ENCODE measurements at regions not wholly inside any gene's neighbourhood (a gene's known extent, or its start where the extent isn't known, plus 50 kb on each side); places are given as distances from the start of the nearest gene placed in this dataset.
"Not testable (repeated sequence)": the region's sequence is repeated elsewhere in the genome, so short reads cannot be mapped to it uniquely, and the experiment has no call there.

DNA sequence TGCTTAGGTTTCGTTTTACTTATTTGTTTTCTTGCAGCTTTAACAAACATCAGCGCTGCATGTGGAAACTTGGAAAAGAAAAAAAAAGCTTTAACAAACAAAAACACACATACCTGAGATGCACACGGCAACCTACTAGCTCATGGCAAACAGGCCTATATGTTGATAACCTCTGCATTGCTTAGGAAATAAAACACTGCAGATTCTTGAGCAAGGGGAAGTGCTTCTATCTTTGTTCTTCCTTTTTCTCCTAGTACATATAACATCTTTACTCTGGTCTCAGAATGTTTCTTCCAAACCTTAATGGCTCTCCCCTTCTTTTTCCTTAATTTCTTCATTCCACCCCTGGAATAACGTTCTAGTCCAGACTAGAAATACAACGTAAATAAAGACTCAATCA lies 142.9 kb upstream of the NBPF9 start:
- DNase-seq (ENCODE audit: low spot score in 2 of 2); intact Hi-C loops (cut with DNase I; ENCODE audit: low total_unique reads); H3K4me3 ChIP-seq (ENCODE audit: low read depth, poor library complexity, severe bottlenecking): not testable (repeated sequence)
- WGBS, 2 donors = no CpG with 5 or more reads among the region's 5 CpGs

DNA sequence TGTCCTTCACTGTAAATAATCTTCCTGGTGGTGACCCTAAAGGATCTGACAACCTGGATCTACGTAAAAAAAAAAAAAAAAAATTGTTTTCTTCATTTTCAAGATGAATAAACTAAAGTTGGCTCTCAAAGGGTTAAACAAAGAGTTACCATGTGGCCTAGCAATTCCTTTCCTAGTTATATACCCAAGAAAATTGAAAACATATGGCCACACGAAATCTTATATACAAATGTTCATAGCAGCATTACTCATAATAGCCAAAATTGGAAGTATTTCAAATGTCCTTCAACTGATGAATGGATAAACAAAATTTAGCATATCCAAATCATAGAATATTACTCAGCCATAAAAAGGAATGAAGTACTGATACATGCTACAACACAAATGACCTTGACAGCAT lies 145.3 kb upstream of the NBPF9 start:
- WGBS, 2 donors = 100% methylated on average over 1 of the region's 2 CpGs; no CpG with 5 or more reads in 1 of the 2 donors
- DNase-seq (ENCODE audit: low spot score in 2 of 2); intact Hi-C loops (cut with DNase I; ENCODE audit: low total_unique reads); H3K4me3 ChIP-seq (ENCODE audit: low read depth, poor library complexity, severe bottlenecking): not testable (repeated sequence)

DNA sequence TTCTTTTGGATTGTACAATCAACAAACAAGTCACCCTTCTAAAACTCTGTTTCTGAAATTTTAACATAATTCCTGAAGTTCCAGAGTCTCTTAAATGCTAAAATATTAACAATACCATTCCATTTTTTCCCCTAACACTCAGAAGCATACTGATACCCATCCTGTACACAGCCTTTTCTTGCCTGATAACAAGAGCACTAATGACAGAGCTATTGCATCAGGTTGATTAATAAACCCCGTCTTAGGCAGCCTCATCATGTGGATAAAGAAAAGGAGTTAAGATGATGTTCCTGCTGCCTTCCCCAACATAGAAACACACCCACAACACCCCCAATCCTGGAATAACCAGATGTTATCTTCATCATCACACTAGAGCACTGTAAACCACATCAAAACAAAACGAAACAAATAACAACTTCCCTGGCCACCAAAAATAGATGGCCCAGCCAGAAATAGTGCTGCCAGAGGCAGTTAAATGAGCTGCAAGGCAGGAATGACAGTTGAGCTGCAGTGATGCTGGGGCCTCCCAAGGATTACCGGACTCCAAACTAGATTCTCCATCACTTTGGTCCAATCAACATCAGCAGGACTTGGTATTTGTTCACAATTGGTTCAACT lies 146.6 kb upstream of the NBPF9 start:
- DNase-seq (ENCODE audit: low spot score in 2 of 2); H3K4me3 ChIP-seq (ENCODE audit: low read depth, poor library complexity, severe bottlenecking); intact Hi-C loops (cut with DNase I; ENCODE audit: low total_unique reads): not testable (repeated sequence)
- WGBS, 2 donors = no CpG with 5 or more reads among the region's 3 CpGs

DNA sequence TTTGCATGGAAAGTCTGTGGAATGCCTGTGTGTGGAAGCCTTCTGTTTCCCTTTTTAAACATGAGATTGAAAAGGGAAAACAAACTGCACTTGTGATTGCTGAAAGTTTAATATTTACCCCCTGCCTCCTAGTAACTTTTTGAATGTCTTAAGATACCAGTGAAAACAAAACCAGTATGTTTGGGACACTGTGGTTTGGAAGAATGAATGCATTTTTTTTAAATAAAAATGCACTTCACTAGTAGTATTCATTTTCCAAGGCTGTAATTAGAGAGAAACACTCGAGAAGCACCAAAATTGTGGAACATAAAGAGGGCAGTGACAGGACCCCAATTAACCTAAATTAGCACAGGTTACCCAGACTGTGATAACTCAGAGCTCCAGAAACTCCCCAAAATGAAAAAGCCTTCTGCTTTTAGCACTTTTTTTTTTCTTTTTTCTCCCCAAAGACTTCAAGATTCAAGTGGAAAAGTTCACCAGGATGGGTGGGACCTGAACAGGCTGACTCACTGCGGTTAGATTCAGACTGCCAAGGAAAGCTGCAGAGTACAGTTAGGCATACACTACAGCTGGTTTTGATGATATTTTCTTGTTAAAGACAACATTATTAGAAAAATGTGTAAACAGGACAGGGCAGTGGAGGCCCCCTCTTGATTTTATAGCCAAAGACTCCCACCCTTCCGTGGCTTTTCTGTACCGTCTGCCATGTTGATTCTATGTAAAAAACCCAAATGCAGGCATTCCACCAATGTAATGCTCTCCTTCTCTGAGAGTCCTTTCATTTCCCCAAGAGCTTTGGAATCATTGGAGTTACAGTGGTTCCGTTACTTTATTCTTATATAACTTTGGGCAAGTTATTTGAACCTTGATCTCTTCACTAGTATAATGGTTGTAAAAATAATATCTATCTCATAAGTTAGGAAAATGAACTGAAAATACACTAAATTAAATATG lies 151.8 kb upstream of the NBPF9 start:
- intact Hi-C loops (cut with DNase I; ENCODE audit: low total_unique reads); H3K4me3 ChIP-seq (ENCODE audit: low read depth, poor library complexity, severe bottlenecking); DNase-seq (ENCODE audit: low spot score in 2 of 2): not testable (repeated sequence)
- 30 to 50% methylated on average over 1 of the region's 5 CpGs for WGBS, 2 donors

DNA sequence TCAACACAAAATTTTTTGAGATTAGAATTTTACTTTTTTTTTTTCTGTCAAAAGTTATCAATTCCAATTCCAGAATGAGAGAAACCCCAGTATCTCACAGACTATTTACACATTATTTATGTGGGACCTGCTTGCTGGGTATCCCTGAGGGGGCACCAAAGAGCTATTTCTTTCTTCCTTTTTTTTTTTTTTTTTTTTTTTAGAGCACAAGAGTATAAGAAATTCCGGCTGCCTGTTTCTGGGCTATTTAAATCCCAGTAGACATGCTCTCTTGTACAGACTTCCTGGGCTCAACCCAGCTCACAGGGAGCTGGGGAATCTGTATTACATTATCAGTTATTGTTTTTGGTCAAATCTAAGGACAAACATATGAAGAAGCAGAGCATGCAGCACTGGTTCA lies 156.9 kb upstream of the NBPF9 start:
- DNase-seq (ENCODE audit: low spot score in 2 of 2); H3K4me3 ChIP-seq (ENCODE audit: low read depth, poor library complexity, severe bottlenecking); intact Hi-C loops (cut with DNase I; ENCODE audit: low total_unique reads): not testable (repeated sequence)
- 30 to 54% methylated on average over 1 of the region's 1 CpG for WGBS, 2 donors

DNA sequence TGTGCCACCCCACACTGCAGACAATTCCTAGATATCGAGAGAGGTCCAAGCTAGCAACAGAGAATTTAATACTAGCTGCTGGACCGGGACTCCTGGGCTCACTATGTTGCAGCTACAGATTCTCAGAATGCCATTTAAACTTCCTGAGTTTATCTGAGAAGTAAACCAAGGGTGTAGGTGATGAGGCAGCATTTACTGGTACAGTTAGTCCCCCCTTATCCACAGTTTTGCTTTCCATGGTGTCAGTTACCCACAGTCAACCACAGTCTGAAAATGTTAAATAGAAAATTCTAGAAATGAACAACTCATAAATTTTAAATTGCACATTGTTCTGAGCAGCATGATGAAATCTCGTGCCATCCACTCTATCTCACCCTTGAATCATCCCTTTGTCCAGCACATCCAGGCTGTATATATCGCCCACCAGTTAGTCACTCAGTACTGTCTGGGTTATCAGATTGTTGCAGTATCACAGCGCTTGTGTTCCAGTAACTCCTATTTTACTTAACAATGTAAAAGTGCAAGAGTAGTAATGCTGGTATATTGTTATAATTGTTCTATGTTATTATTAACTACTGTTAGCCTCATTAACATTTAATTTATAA lies 157.5 kb upstream of the NBPF9 start:
- H3K4me3 ChIP-seq (ENCODE audit: low read depth, poor library complexity, severe bottlenecking); intact Hi-C loops (cut with DNase I; ENCODE audit: low total_unique reads); DNase-seq (ENCODE audit: low spot score in 2 of 2): not testable (repeated sequence)
- WGBS, 2 donors = 52 to 56% methylated on average over 2 of the region's 5 CpGs

DNA sequence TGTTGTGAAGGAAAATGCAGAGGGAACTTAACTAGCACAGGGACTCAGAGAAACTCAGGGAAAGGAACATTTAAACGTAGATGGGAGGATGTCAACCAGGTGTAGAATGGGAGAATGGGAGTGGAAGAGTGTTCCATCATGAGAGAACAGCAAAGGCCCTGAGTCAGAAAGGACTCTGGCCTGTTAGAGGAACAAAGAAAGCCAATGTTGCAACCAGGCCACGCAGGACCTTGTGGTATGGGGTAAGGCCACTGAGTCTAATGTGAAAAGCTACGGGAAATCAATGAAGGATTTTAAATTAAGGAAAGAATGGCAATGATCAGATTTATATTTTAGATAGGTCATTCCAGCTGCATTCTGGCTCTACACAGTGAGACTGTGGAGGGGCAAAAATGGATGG lies 163.9 kb upstream of the NBPF9 start:
- DNase-seq (ENCODE audit: low spot score in 2 of 2); H3K4me3 ChIP-seq (ENCODE audit: low read depth, poor library complexity, severe bottlenecking); intact Hi-C loops (cut with DNase I; ENCODE audit: low total_unique reads): not testable (repeated sequence)
- WGBS, 2 donors = no CpG with 5 or more reads among the region's 3 CpGs

DNA sequence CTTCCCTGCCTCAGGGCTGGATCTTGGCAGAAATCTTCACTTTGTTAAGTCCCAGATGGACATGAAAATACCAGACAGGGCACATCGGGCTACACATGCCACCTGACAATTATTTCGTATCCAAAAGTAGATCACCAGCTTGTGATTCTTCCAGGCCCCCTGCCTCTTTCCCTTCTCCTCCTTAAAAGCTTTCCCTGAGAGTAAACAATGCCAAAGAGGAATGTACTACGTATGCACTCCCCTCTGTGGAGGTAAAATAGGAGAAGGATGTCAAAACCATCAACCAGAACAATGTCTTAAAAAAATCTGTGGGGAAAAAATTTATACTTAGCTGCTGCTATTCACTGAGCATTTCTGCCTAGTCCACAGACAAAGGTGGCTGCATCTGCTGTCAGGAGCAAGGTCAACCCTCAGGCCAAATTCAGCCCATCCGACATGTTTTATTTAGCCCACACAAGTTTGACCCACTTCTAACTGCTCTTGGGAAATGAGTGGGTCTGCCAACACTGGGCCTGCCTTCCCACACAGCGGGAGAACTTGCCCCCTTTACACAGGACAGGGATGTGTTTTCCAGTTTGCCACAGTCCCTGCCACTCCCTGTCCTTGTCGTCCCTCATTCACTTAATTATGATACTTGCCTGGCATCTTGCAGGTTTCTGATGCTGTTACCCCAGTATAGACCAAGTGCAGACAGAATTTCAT lies 165.8 kb upstream of the NBPF9 start:
- WGBS, 2 donors = no CpG with 5 or more reads among the region's 6 CpGs
- intact Hi-C loops (cut with DNase I; ENCODE audit: low total_unique reads); DNase-seq (ENCODE audit: low spot score in 2 of 2); H3K4me3 ChIP-seq (ENCODE audit: low read depth, poor library complexity, severe bottlenecking): not testable (repeated sequence)

DNA sequence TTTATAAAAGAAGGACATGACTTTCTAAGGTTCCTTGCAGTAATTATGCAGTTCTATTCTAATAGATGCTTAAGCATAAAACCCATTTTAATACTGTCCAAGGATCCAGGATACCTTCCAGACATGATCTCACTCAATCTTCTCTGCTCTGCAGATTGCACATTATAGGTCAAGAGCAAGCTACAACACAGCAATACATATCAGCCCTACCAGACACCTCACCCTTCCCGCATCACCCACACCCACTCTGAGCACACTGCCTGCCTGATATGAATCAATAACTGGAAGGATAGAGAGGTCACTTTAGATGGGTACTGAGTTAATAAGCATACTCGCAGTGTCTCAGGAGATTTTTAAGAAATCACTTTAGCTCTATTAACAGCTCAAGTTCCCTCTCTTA lies 166.5 kb upstream of the NBPF9 start:
- no CpG with 5 or more reads among the region's 2 CpGs for WGBS, 2 donors
- H3K4me3 ChIP-seq (ENCODE audit: low read depth, poor library complexity, severe bottlenecking); intact Hi-C loops (cut with DNase I; ENCODE audit: low total_unique reads); DNase-seq (ENCODE audit: low spot score in 2 of 2): not testable (repeated sequence)

DNA sequence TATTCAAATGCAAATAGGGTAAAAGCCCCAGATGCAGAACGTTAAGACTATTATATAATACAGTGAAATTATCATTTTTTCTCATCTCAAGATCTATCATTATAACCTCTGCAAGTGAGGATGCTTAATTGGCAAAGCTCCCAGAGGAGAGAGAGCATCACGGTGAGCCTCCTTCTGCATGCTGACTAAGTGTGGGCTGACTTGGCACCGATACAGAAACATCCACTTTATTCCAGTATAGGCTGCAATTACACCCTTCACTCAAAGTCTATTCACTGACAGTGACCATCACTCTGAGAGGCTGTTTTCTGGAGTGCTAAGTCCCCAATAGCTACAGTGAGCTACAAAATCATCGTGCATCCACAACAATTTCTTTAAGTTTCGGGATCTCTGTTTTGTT lies 171.1 kb upstream of the NBPF9 start:
- H3K4me3 ChIP-seq (ENCODE audit: low read depth, poor library complexity, severe bottlenecking); DNase-seq (ENCODE audit: low spot score in 2 of 2); intact Hi-C loops (cut with DNase I; ENCODE audit: low total_unique reads): not testable (repeated sequence)
- 90 to 94% methylated on average over 2 of the region's 5 CpGs for WGBS, 2 donors

DNA sequence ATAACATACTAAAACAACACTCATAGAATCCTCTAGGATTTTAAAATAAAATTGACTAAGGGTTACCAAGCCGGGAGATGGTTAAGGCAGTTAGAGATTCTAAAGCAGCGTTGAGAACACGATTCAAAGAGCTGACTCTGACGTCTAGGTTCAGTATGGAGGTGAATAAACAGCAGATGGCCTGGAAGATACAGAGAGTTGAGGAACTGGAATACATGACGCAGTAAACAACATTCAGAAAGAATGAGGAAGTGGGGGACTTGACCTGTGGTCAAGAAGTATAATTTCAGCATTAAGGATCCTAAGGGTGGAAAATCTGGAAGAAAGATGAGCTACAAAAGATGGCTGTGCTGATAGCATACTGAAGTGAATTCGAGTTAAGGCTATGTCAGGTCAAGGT lies 172.5 kb upstream of the NBPF9 start:
- intact Hi-C loops (cut with DNase I; ENCODE audit: low total_unique reads); H3K4me3 ChIP-seq (ENCODE audit: low read depth, poor library complexity, severe bottlenecking); DNase-seq (ENCODE audit: low spot score in 2 of 2): not testable (repeated sequence)
- no CpG with 5 or more reads among the region's 6 CpGs for WGBS, 2 donors

DNA sequence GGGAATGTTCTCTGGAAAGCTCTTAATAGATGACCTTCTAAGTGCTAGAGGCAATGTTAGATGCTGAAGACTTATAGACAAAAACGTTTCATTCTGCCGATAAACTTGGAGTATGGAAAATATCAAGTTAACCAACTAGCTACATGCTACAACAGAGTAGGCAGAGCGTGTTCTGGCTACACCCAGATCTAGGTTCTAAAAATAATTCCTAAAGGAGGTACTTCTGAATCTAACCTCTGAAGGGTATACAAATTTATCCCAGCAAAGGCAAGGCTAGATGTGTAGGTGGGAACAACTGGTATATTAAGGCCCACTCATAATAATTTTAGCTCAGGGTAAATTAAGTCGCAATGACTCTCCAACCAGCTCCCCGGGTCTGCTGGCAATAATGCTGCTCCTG lies 173.1 kb upstream of the NBPF9 start:
- WGBS, 2 donors = no CpG with 5 or more reads among the region's 5 CpGs
- intact Hi-C loops (cut with DNase I; ENCODE audit: low total_unique reads) = not testable (repeated sequence)

DNA sequence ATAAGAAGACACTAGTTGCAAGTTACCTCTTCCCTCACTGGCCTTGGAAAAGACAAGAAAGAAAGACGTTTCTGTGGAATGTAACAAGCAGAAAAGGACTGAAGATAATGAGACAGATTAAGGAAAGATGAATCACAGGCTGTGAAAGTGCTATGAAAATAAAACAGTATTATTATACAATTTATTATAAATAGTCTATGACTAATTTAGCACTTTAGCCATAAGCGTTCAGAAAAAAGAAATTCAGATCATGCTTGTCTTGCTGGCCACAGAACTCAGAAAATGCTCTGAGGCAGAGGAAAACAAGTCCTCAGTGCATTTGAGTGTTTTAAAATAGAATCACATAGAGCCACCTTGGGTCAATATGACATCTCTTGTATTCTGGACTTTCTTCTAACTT lies 174.8 kb upstream of the NBPF9 start:
- H3K4me3 ChIP-seq (ENCODE audit: low read depth, poor library complexity, severe bottlenecking); intact Hi-C loops (cut with DNase I; ENCODE audit: low total_unique reads); DNase-seq (ENCODE audit: low spot score in 2 of 2): not testable (repeated sequence)
- WGBS, 2 donors = no CpG with 5 or more reads among the region's 2 CpGs

More for the DNA sequence above, 173.1 kb upstream of the NBPF9 start:
- H3K4me3 ChIP-seq (ENCODE audit: low read depth, poor library complexity, severe bottlenecking); DNase-seq (ENCODE audit: low spot score in 2 of 2): not testable (repeated sequence)

DNA sequence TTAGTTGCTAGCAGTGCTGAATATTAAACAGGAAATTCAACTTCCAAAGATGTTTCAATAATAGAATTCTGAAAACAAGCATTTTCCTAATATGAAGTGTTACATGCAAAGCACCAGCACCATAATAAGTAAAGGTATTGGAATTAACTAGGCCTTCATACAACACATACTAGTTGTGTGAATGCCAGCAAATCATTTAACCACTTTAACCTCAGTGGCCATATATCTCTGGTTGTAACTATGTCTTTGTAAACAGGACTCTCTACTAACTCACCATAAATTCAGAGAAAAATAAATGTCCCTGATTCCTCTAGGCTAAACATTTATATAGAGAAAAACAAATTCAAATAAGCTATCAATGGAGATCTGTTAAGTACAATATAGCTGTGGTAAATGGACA lies 175.7 kb upstream of the NBPF9 start:
- H3K4me3 ChIP-seq (ENCODE audit: low read depth, poor library complexity, severe bottlenecking); DNase-seq (ENCODE audit: low spot score in 2 of 2); intact Hi-C loops (cut with DNase I; ENCODE audit: low total_unique reads): not testable (repeated sequence)

Measured in lower leg skin (tissue), 3 donors.